IMR-90 (cell line): ENCODE measurements at regions not wholly inside any gene's neighbourhood (a gene's known extent, or its start where the extent isn't known, plus 50 kb on each side); places are given as distances from the start of the nearest gene placed in this dataset.

Source experiments
- ATAC-seq: fragments of 200-7000 bp; cut with Tn5 transposase; 2 replicates; pipeline ENCODE4 v1.9.1; 2020; ENCODE audit warnings: low read depth, mild to moderate bottlenecking, moderate library complexity
- BruUV-seq: library from RNA; stranded (reverse); fragments of 400-500 nt; replicated peaks from 2 replicates; lab custom pipeline; 2021; lab: Mats Ljungman, UMichigan
- CTCF ChIA-PET: fragments of 300-600 bp; formaldehyde crosslinking; extraction: SDS; loops from one replicate; lab custom pipeline; 2021; ENCODE audit warnings: antibody characterized with exemption; lab: Yijun Ruan, JAX
- POLR2A ChIA-PET: fragments of 300-600 bp; sonication (Branson Sonifier 250); formaldehyde crosslinking; loops from one replicate; lab custom pipeline; 2022; ENCODE audit warnings: antibody characterized with exemption; ENCODE audit not compliant: unreplicated experiment; lab: Charles Lee
- DNase-seq: peaks from one replicate; pipeline ENCODE4 v3.0.0; 2013
- H2AFZ ChIP-seq: replicated peaks from 2 replicates; pipeline ENCODE3; 2013; ENCODE audit warnings: low read length, mild to moderate bottlenecking; ENCODE audit not compliant: poor library complexity
- H2AK5ac ChIP-seq: 2 replicates; pipeline ENCODE4 v1.6.1; 2013; ENCODE audit warnings: low read depth, low read length, inconsistent platforms
- H2AK9ac ChIP-seq: replicated peaks from 2 replicates; pipeline ENCODE3; 2013; ENCODE audit warnings: mild to moderate bottlenecking, low read depth, low read length, moderate library complexity; ENCODE audit not compliant: poor library complexity
- H2BK120ac ChIP-seq: 2 replicates; pipeline ENCODE4 v1.6.1; 2013; ENCODE audit warnings: low read depth, low read length, inconsistent platforms
- H2BK15ac ChIP-seq: 3 replicates; pipeline ENCODE4 v1.6.1; 2013; ENCODE audit warnings: low read depth, low read length, inconsistent platforms
- H2BK20ac ChIP-seq: 2 replicates; pipeline ENCODE4 v1.6.1; 2013; ENCODE audit warnings: low read depth, mild to moderate bottlenecking, inconsistent platforms, low read length, moderate library complexity
- H2BK5ac ChIP-seq: 2 replicates; pipeline ENCODE4 v1.6.1; 2013; ENCODE audit warnings: mild to moderate bottlenecking, low read depth, low read length, inconsistent platforms; ENCODE audit not compliant: poor library complexity, severe bottlenecking
- H3K14ac ChIP-seq: replicated peaks from 2 replicates; pipeline ENCODE4 v1.6.1; 2013; ENCODE audit warnings: low read depth, low read length, inconsistent platforms
- H3K18ac ChIP-seq: 2 replicates; pipeline ENCODE4 v1.6.1; 2013; ENCODE audit warnings: low read depth, low read length, control low read depth
- H3K23ac ChIP-seq: 2 replicates; pipeline ENCODE4 v1.6.1; 2013; ENCODE audit warnings: low read depth, low read length, inconsistent platforms
- H3K27ac ChIP-seq: 2 replicates; pipeline ENCODE4 v1.5.1; 2013; ENCODE audit warnings: mild to moderate bottlenecking, control low read depth, low read length; ENCODE audit not compliant: insufficient read depth
- H3K27me3 ChIP-seq: 2 replicates; pipeline ENCODE4 v1.6.1; 2013; ENCODE audit warnings: low read length; ENCODE audit not compliant: control insufficient read depth, insufficient read depth
- H3K36me3 ChIP-seq: 2 replicates; pipeline ENCODE4 v1.6.1; 2013; ENCODE audit warnings: low read length, mixed read lengths; ENCODE audit not compliant: control insufficient read depth, insufficient read depth
- H3K4ac ChIP-seq: 2 replicates; pipeline ENCODE4 v1.6.1; 2013; ENCODE audit warnings: low read depth, low read length, inconsistent platforms
- H3K4me1 ChIP-seq: 2 replicates; pipeline ENCODE4 v1.6.1; 2013; ENCODE audit warnings: low read length, mixed read lengths; ENCODE audit not compliant: control insufficient read depth, insufficient read depth
- H3K4me2 ChIP-seq: 2 replicates; pipeline ENCODE4 v1.6.1; 2013; ENCODE audit warnings: low read depth, mild to moderate bottlenecking, control low read depth, low read length, moderate library complexity
- H3K4me3 ChIP-seq: 2 replicates; pipeline ENCODE4 v1.5.1; 2013; ENCODE audit warnings: low read depth, mild to moderate bottlenecking, control low read depth, low read length, moderate library complexity; ENCODE audit not compliant: insufficient read depth
- H3K56ac ChIP-seq: 2 replicates; pipeline ENCODE4 v1.6.1; 2013; ENCODE audit warnings: low read length, inconsistent platforms; ENCODE audit not compliant: insufficient read depth; ENCODE audit errors: extremely low read depth
- H3K79me1 ChIP-seq, 2 experiments: 2 replicates each; pipeline ENCODE4 v1.6.1; 2013; ENCODE audit warnings: low read length in 2 of 2, inconsistent platforms in 1 of 2, low read depth in 1 of 2
- H3K9ac ChIP-seq: 2 replicates; pipeline ENCODE4 v1.6.1; 2013; ENCODE audit warnings: low read depth, low read length, control low read depth
- H3K9me1 ChIP-seq: 2 replicates; pipeline ENCODE4 v1.6.1; 2013; ENCODE audit warnings: low read length, inconsistent platforms; ENCODE audit not compliant: insufficient read depth
- H3K9me3 ChIP-seq: 2 replicates; pipeline ENCODE4 v1.6.1; 2013; ENCODE audit warnings: low read length; ENCODE audit not compliant: control insufficient read depth, insufficient read depth
- H4K20me1 ChIP-seq: 2 replicates; pipeline ENCODE4 v1.6.1; 2013; ENCODE audit warnings: low read length, inconsistent platforms; ENCODE audit not compliant: insufficient read depth
- H4K5ac ChIP-seq: 2 replicates; pipeline ENCODE4 v1.6.1; 2013; ENCODE audit warnings: mild to moderate bottlenecking, low read depth, low read length, control low read depth
- H4K8ac ChIP-seq, 2 experiments: 2 replicates each; pipeline ENCODE4 v1.6.1; 2013; ENCODE audit warnings: low read depth in 2 of 2, low read length in 2 of 2, control low read depth in 1 of 2, inconsistent platforms in 1 of 2
- H4K91ac ChIP-seq: 2 replicates; pipeline ENCODE4 v1.6.1; 2013; ENCODE audit warnings: low read depth, low read length, inconsistent platforms; ENCODE audit not compliant: insufficient read depth
- BHLHE40 ChIP-seq: fragments of 150-350 bp; IDR thresholded peaks from 2 replicates; pipeline ENCODE4 v1.6.1; 2016; ENCODE audit warnings: mild to moderate bottlenecking, low read depth, low read length
- CEBPB ChIP-seq: IDR thresholded peaks from 2 replicates; pipeline ENCODE4 v1.6.1; 2012; ENCODE audit warnings: low read depth, low read length, improper control_type of control experiment
- CTCF ChIP-seq: conservative IDR thresholded peaks from 2 replicates; pipeline ENCODE4 v1.5.1; 2012; ENCODE audit warnings: mild to moderate bottlenecking, low read depth, low read length, improper control_type of control experiment
- ELK1 ChIP-seq: fragments of 150-350 bp; IDR thresholded peaks from 2 replicates; pipeline ENCODE4 v1.6.1; 2016; ENCODE audit warnings: low read depth, mild to moderate bottlenecking, low read length, moderate library complexity, borderline replicate concordance
- MXI1 ChIP-seq: IDR thresholded peaks from 2 replicates; pipeline ENCODE4 v1.6.1; 2012; ENCODE audit warnings: low read depth, mild to moderate bottlenecking, low read length, moderate library complexity, borderline replicate concordance
- NFE2L2 ChIP-seq: fragments of 150-350 bp; IDR thresholded peaks from 2 replicates; pipeline ENCODE4 v1.6.1; 2016; ENCODE audit warnings: low read depth, mild to moderate bottlenecking, low read length
- POLR2A ChIP-seq: IDR thresholded peaks from 2 replicates; pipeline ENCODE4 v1.6.1; 2012; ENCODE audit warnings: mild to moderate bottlenecking, low read depth, low read length
- RAD21 ChIP-seq: IDR thresholded peaks from 2 replicates; pipeline ENCODE4 v1.6.1; 2012; ENCODE audit warnings: low read length, improper control_type of control experiment
- RFX5 ChIP-seq: IDR thresholded peaks from 2 replicates; pipeline ENCODE4 v1.8.0; 2012; ENCODE audit warnings: low read depth, mild to moderate bottlenecking, low read length, moderate library complexity
- USF2 ChIP-seq: fragments of 150-350 bp; IDR thresholded peaks from 2 replicates; pipeline ENCODE4 v1.6.1; 2017; ENCODE audit warnings: mild to moderate bottlenecking, antibody characterized with exemption, low read length, low read depth
- WGBS, 2 experiments: methylation state at CpG; one replicate each; pipeline versions ENCODE4 v1.1.5 to v1.1.7; 2013; ENCODE audit warnings: missing lambda C conversion rate in 2 of 2; ENCODE audit not compliant: insufficient read length in 1 of 2; ENCODE audit errors: extremely low coverage in 2 of 2; 5-methylcytosine and 5-hydroxymethylcytosine counted together
- dilution Hi-C: fragments of 300-500 bp; cut with HindIII; formaldehyde crosslinking; loops from one replicate; pipeline ENCODE4 v1.14.3; 2018; ENCODE audit warnings: low sequenced_read_pairs; ENCODE audit not compliant: unreplicated experiment
- in situ Hi-C: fragments of 300-500 bp; cut with MboI; formaldehyde crosslinking; loops from 3 replicates; pipeline ENCODE4 v1.14.3; 2019; ENCODE audit warnings: low sequenced_read_pairs, inconsistent platforms, mixed read lengths
- intact Hi-C: fragments of 100-400 bp; cut with micrococcal nuclease; formaldehyde crosslinking; loops from 2 replicates; pipeline ENCODE4 v1.10.0; 2022

- H3K27me3 ChIP-seq: no peaks in the 10 kb centered on the region
- WGBS, 2 experiments: no CpG with 5 or more reads among the region's 5 CpGs
- no peak for ATAC-seq
- H3K9me3 ChIP-seq: no peaks in the 10 kb centered on the region
- no peaks in the 10 kb centered on the region for H3K79me1 ChIP-seq
- POLR2A ChIA-PET: no interaction called here
- no peak overlapping the region for H3K9ac ChIP-seq
- H2AK9ac ChIP-seq: no peak overlapping the region
- CTCF ChIA-PET: interaction anchor here (0.6 to 2.3 kb wide), 9 partner anchors 14 to 1005 kb away, joined by 3 to 19 read pairs (median 3); no protein-coding TSS in a partner anchor
- no peak overlapping the region for H3K18ac ChIP-seq
- H3K23ac ChIP-seq: no peak overlapping the region
- TF ChIP-seq CTCF (no peak), CEBPB (no peak), USF2 (no peak), RFX5 (no peak), NFE2L2 (no peak), MXI1 (no peak), BHLHE40 (no peak), RAD21 (no peak), ELK1 (no peak), POLR2A (no peak)
- no peak overlapping the region for H3K27ac ChIP-seq
- no peak overlapping the region for H3K4ac ChIP-seq
- dilution Hi-C loops (no loop called here), in situ Hi-C loops (loop anchor here (5.0 to 25.0 kb wide), 2 partner anchors 566 to 1006 kb away; no protein-coding TSS in a partner anchor), intact Hi-C loops (loop anchor here (1.0 to 10.0 kb wide), 2 partner anchors 608 to 1006 kb away; no protein-coding TSS in a partner anchor)
- no peak for DNase-seq
- H2BK20ac ChIP-seq: no peak overlapping the region
- no TSS peak for BruUV-seq
- H2BK15ac ChIP-seq: no peak overlapping the region
- H4K91ac ChIP-seq: no peak overlapping the region
- H2AK5ac ChIP-seq: no peak overlapping the region
- no peak overlapping the region for H2BK5ac ChIP-seq
- H4K5ac ChIP-seq: no peak overlapping the region
- no peak overlapping the region for H2AFZ ChIP-seq
- H2BK120ac ChIP-seq: no peak overlapping the region
- H4K20me1 ChIP-seq: no peaks in the 10 kb centered on the region
- H3K9me1 ChIP-seq: no peaks in the 10 kb centered on the region; the same call in 1 of the 2 replicates
- no peaks in the 10 kb centered on the region for H3K36me3 ChIP-seq
- no peak overlapping the region for H4K8ac ChIP-seq
- H3K4me1 ChIP-seq: no peaks in the 10 kb centered on the region; the same call in 1 of the 2 replicates
- H3K4me2 ChIP-seq: no peak overlapping the region
- H3K56ac ChIP-seq: no peak overlapping the region
- H3K4me3 ChIP-seq: no peak overlapping the region
- H3K14ac ChIP-seq: no peak overlapping the region
Measured at GRCh38 chr5:67246546-67247268, 50.1 kb upstream of the CD180 start.
